Umbilical cord (tissue), 1 donor: ENCODE measurements at regions not wholly inside any gene's neighbourhood (a gene's known extent, or its start where the extent isn't known, plus 50 kb on each side); places are given as distances from the start of the nearest gene placed in this dataset.
"Not testable (repeated sequence)": the region's sequence is repeated elsewhere in the genome, so short reads cannot be mapped to it uniquely, and the experiment has no call there.

Source experiments
- DNase-seq: peaks from one replicate; pipeline ENCODE4 v3.0.0-alpha.2; 2015; ENCODE audit warnings: low spot score

DNA sequence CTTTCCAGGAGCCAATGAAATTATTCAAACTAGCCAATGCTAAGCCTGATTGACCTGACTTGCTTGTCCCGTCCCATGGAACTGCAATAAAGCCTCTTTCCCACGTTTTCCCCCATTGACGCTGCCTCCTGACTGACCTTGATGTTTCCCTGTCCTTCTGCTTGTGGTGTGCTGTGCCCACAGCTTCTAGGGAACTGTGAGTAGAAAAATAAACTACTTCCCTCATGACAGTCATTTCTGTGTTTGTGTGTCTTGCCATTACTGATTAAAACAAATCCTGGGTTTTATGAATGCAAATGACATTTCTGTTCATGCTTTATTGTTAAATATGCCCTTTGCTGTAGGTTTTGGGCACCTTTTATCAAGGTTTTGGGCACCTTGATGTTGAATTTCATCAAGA lies 91.3 kb upstream of the ABI1 start:
- DNase-seq: no peak

- DNase-seq: no peak
Measured at GRCh38 chr10:26951650-26952049, 90.9 kb upstream of the ABI1 start.

GRCh38 chr10:26950934-26951333 lies 90.2 kb upstream of the ABI1 start:
- no peak for DNase-seq

DNA sequence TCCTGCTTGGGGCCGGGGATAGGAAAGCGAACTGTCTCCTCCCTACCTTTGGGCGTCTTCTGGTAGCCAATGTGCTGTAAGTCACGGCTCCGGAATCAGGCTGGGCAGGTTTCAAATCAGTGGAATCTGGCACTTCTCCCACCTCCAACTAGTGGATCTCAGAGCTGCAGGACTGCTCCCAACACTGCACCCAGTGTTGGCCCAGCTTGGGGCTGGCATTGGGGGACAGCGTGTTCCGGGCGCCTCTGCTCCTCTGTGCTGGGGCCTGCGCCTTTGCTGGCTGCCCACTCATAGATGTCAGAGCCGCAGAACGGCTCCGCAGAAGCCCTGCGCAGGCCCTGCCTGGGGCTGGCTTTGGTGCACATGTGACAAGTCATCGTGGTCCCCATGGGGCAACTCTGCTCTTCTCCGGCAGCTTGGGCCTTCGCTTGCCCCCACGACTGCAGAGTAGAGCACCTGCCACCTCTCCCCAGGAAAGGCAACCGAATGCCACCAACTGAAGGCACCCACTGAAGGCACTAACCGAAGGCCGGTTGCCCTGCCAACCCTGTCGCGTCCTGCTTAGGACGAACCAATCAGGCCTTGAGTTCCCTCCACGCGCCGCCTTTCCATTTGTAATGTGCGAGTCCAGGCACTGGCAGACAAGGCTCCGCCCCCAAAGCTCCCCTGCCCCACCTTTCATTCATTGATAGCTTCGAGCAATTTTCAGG lies 85.5 kb upstream of the ABI1 start:
- peak; percentile 28 for DNase-seq

- DNase-seq: no peak
Measured at GRCh38 chr10:26944261-26944882, 83.6 kb upstream of the ABI1 start.

DNA sequence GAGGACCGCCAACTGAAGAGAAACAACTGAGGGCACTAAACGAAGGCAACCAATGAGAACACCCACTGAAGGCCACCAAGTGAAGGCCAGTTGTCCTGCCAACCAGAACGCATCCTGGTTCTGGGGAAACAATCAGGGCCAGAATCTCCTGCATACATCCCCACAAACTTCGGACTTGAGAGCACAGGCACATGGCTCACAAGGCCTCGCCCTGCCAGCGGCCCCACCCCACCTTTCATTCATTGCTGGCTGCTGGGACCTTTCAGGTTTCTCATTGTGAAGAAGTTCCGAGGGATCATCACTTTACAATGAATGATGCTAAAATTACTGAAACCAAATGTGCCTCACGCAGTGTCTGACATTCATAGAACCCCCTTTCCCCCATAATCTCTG lies 79.2 kb upstream of the ABI1 start:
- no peak for DNase-seq

- no peak for DNase-seq
Measured at GRCh38 chr10:26939290-26939961, 78.7 kb upstream of the ABI1 start.

DNA sequence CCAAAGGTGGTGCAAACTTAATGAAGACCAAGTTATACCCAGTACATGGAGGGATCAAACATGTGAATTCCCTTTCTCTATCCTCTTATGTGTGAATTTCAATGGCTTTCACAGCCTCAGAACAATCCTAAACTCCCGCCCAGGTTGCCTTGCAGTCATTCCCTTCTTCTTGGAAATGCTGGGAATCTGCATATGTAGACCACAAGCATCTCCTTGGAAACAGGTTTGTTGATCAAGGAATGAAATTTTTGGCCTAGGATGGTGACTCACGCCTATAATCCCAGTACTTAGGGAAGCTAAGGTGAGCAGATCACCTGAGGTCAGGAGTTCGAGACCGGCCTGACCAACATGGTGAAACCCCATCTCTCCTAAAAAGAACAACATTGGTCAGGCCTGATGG lies 77.8 kb upstream of the ABI1 start:
- no peak for DNase-seq

DNA sequence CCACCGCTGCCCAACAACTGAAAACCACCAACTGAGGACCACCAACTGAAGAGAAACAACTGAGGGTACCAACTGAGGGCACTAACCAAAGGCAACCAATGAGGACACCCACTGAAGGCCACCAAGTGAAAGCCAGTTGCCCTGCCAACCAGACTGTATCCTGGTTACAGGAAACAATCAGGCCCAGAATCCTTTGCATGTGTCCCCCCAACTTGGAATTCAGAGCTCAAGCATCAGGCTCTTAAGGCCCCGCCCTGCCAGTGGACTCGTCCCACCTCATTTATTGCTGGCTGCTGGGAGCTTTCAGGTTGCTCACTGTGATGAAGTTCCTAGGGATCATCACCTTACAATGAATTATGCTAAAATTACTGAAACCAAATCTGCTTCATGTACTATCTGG lies 76.6 kb upstream of the ABI1 start:
- no peak for DNase-seq

- not testable (repeated sequence) for DNase-seq
Measured at GRCh38 chr10:26934190-26934589, 73.4 kb upstream of the ABI1 start.

DNA sequence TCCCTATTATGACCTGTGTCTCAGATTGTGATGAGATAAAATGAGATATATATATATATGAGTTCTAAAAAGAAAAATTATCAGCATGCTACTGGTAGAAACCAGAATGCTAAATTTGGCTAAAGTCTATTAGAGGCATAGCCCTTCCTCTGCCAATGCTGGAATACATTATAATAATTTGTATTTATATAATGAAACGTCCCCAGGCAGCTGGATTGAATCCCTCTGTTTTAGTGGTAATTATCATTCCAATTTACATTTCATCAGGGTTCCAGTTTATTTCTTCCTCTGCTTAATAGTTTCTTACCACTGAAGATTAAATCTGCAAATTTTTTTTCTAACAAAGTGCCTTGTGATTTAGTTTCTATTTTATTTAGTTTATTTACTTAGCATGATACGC lies 71.8 kb upstream of the ABI1 start:
- no peak for DNase-seq

DNA sequence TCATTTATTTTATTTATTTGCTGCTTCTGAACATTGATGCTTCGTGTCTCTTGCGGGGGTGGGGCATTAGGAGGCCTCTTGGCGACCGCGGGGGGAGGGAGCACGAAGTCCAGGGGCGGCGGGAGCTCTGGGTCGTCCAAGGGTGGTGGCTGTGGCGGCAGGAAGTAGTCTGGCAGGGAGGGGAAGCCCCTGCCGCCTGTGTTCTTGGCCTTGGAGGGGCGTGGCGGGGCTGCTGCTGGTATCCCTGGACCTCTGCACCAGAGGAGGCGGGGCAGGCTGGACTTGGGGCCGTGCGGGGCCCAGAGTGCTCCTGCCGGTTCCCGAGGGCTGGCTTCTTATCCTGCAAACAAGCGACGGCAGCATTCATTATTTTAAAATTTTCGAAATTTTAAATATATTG lies 70.5 kb upstream of the ABI1 start:
- peak; percentile 43 for DNase-seq

- DNase-seq: not testable (repeated sequence)
Measured at GRCh38 chr10:26922824-26923223, 62.1 kb upstream of the ABI1 start.

GRCh38 chr10:26919156-26919860 lies 58.5 kb upstream of the ABI1 start:
- DNase-seq: not testable (repeated sequence)

DNA sequence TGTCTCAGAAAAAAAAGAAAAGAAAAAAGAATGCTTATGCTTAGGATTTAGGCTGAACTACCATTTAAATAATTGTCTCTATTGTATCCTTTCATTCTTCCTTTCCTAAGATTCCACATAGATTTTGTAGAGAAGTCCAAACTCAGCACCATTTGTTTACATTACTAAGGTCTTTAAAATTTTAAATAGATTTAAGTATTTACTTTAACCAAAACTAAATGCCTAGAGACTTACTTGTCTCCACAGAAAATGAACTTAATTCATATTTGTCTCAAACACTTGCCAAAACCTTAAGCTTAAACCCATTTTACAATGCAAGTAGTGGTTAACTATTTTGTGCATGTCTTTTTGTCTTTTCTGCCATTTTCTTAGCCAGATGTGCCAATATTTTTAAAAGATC lies 54.1 kb upstream of the ABI1 start:
- no peak for DNase-seq

DNA sequence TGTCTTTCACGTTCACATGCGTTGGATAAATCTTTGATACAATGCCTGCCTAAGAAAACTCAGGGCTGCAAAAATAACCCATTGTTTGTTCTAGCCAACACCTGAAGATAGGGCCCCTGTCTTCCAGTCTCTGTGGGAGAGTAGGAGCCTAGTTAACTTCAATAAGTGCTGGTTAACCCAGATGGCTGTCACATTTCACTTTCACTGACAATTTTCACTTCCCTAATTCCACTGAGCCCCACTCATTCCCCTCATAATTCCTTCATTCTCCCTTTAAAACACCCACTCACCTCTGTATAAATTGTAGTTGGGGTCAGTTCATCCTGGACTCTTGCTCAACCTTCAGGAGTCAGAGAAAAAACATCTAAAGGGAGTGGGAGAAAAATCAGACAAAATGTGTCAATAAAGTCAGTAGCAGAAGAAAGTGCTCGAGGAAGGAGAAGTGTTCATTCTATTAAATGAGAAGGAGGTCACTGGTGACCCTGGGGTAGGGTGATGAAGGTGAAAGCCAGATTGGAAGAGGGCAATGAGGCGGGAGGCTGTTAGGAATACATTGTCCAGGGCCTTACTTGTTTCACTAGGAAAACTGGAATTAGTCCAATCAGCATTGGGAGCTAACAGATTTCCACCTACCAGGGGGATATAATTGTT lies 51.2 kb upstream of the ABI1 start:
- DNase-seq: no peak
